Naive thymus-derived CD4-positive, alpha-beta T cell (primary cell): ENCODE measurements at regions not wholly inside any gene's neighbourhood (a gene's known extent, or its start where the extent isn't known, plus 50 kb on each side); places are given as distances from the start of the nearest gene placed in this dataset.

Experiments used
- ATAC-seq: fragments of 150-1000 bp; cut with Tn5 transposase; 2 replicates; pipeline ENCODE4 v1.10.0; 2021; ENCODE audit warnings: mild to moderate bottlenecking, moderate library complexity
- CTCF ChIA-PET: fragments of 350-600 bp; sonication (Branson Sonifier 250); formaldehyde crosslinking; loops from one replicate; lab custom pipeline; 2021; ENCODE audit warnings: antibody characterized with exemption; lab: Charles Lee
- POLR2A ChIA-PET: fragments of 350-600 bp; sonication (Branson Sonifier 250); formaldehyde crosslinking; loops from one replicate; lab custom pipeline; 2021; ENCODE audit warnings: antibody characterized with exemption, inconsistent platforms; lab: Charles Lee
- DNase-seq, 9 donors: peaks; one replicate each; pipeline versions ENCODE4 v3.0.0 to v3.0.0-alpha.2; 2020 to 2022; ENCODE audit warnings: mixed read lengths in 1 of 9
- H3K27ac ChIP-seq: one replicate; pipeline ENCODE4 v1.7.0; 2013; ENCODE audit warnings: mild to moderate bottlenecking, low read depth, low read length, moderate library complexity
- H3K27me3 ChIP-seq, 2 donors: one replicate each; pipeline ENCODE4 v1.7.0; 2013; ENCODE audit warnings: low read length in 2 of 2, mild to moderate bottlenecking in 2 of 2, moderate library complexity in 2 of 2; ENCODE audit not compliant: control insufficient read depth in 2 of 2, insufficient read depth in 2 of 2
- H3K36me3 ChIP-seq, 3 experiments: 1 replicate in 2 of 3; 2 replicates in 1 of 3; pipeline ENCODE4 v1.7.0; 2013; ENCODE audit warnings: low read length in 3 of 3, mild to moderate bottlenecking in 3 of 3, moderate library complexity in 1 of 3; ENCODE audit not compliant: insufficient read depth in 3 of 3, control insufficient read depth in 2 of 3
- H3K4me1 ChIP-seq, 2 donors: one replicate each; pipeline ENCODE4 v1.7.0; 2013; ENCODE audit warnings: low read length in 2 of 2, mild to moderate bottlenecking in 2 of 2, moderate library complexity in 1 of 2; ENCODE audit not compliant: control insufficient read depth in 2 of 2, insufficient read depth in 2 of 2
- H3K4me3 ChIP-seq: 2 replicates; pipeline ENCODE4 v1.7.0; 2013; ENCODE audit warnings: mild to moderate bottlenecking, low read length
- H3K9me3 ChIP-seq, 3 experiments: 1 replicate in 2 of 3; 2 replicates in 1 of 3; pipeline ENCODE4 v1.7.0; 2013; ENCODE audit warnings: low read length in 3 of 3; ENCODE audit not compliant: control insufficient read depth in 2 of 3
- H3K27ac Mint-ChIP-seq, 9 donors: one replicate each; pipeline ENCODE4 v1.8.0; 2020 to 2022; ENCODE audit warnings: mixed read lengths in 9 of 9, mild to moderate bottlenecking in 8 of 9, moderate library complexity in 5 of 9, inconsistent platforms in 2 of 9
- H3K27me3 Mint-ChIP-seq, 5 donors: one replicate each; pipeline ENCODE4 v1.8.0; 2021 to 2022; ENCODE audit warnings: mixed read lengths in 5 of 5, mild to moderate bottlenecking in 1 of 5
- H3K36me3 Mint-ChIP-seq, 5 donors: one replicate each; pipeline ENCODE4 v1.8.0; 2020 to 2022; ENCODE audit warnings: mixed read lengths in 5 of 5, mild to moderate bottlenecking in 3 of 5, inconsistent platforms in 1 of 5
- H3K4me1 Mint-ChIP-seq, 7 donors: one replicate each; pipeline ENCODE4 v1.8.0; 2020 to 2022; ENCODE audit warnings: mixed read lengths in 7 of 7, mild to moderate bottlenecking in 3 of 7, inconsistent platforms in 1 of 7
- H3K4me3 Mint-ChIP-seq, 10 donors: one replicate each; pipeline ENCODE4 v1.8.0; 2020 to 2022; ENCODE audit warnings: mild to moderate bottlenecking in 10 of 10, mixed read lengths in 10 of 10, moderate library complexity in 6 of 10, inconsistent platforms in 2 of 10
- H3K9me3 Mint-ChIP-seq, 11 donors: one replicate each; pipeline ENCODE4 v1.8.0; 2020 to 2022; ENCODE audit warnings: mixed read lengths in 11 of 11, mild to moderate bottlenecking in 4 of 11, inconsistent platforms in 1 of 11, moderate library complexity in 1 of 11
- intact Hi-C, 2 donors: fragments of 100-400 bp; cut with micrococcal nuclease; formaldehyde crosslinking; loops; one replicate each; pipeline ENCODE4 v1.15.1; 2023

GRCh38 chr3:162956711-162957110 lies 1460.1 kb downstream of the OTOL1 start:
- H3K27me3 Mint-ChIP-seq, result no peaks in the 10 kb centered on the region
- H3K27ac Mint-ChIP-seq, result no peak overlapping the region
- ChIA-PET POLR2A (no interaction called here), CTCF (no interaction called here)
- H3K36me3 Mint-ChIP-seq, result no peaks in the 10 kb centered on the region
- Histone ChIP-seq H3K27ac (no peak overlapping the region), H3K4me1 (no peaks in the 10 kb centered on the region), H3K4me3 (no peak overlapping the region), H3K36me3 (no peaks in the 10 kb centered on the region), H3K27me3 (no peaks in the 10 kb centered on the region), H3K9me3 (no peaks in the 10 kb centered on the region)
- intact Hi-C loops, result no loop called here
- ATAC-seq (no peak), DNase-seq (no peak)
- no peak overlapping the region for H3K4me3 Mint-ChIP-seq
- no peaks in the 10 kb centered on the region for H3K4me1 Mint-ChIP-seq
- peaks cover 0 to 24% (median 6%) of the 10 kb centered on the region in 11 donors for H3K9me3 Mint-ChIP-seq

- Histone ChIP-seq H3K36me3 (no peaks in the 10 kb centered on the region), H3K9me3 (no peaks in the 10 kb centered on the region), H3K27ac (no peak overlapping the region), H3K27me3 (no peaks in the 10 kb centered on the region), H3K4me3 (no peak overlapping the region), H3K4me1 (no peaks in the 10 kb centered on the region)
- POLR2A ChIA-PET, result no interaction called here
- CTCF ChIA-PET, result no interaction called here
- Mint-ChIP-seq H3K4me3 (no peak overlapping the region), H3K27me3 (no peaks in the 10 kb centered on the region), H3K27ac (no peak overlapping the region), H3K9me3 (peaks cover 0 to 17% (median 8%) of the 10 kb centered on the region in 11 donors), H3K4me1 (no peaks in the 10 kb centered on the region), H3K36me3 (no peaks in the 10 kb centered on the region)
- no peak for ATAC-seq
- DNase-seq, result no peak
- intact Hi-C loops, result no loop called here
Observed at GRCh38 chr3:162960269-162960668, 1463.7 kb downstream of the OTOL1 start.

- intact Hi-C loops, result no loop called here
- ATAC-seq (no peak), DNase-seq (no peak)
- no peaks in the 10 kb centered on the region for H3K4me1 ChIP-seq
- no peaks in the 10 kb centered on the region for H3K9me3 ChIP-seq
- H3K4me3 Mint-ChIP-seq, result no peak overlapping the region
- H3K27ac Mint-ChIP-seq, result no peak overlapping the region
- peaks cover 0 to 4% (median 0%) of the 10 kb centered on the region in 5 donors for H3K36me3 Mint-ChIP-seq
- ChIA-PET CTCF (no interaction called here), POLR2A (no interaction called here)
- H3K27me3 Mint-ChIP-seq, result no peaks in the 10 kb centered on the region
- H3K27ac ChIP-seq, result no peak overlapping the region
- peaks cover 0 to 31% (median 10%) of the 10 kb centered on the region in 11 donors for H3K9me3 Mint-ChIP-seq
- H3K4me1 Mint-ChIP-seq, result no peaks in the 10 kb centered on the region
- H3K4me3 ChIP-seq, result no peak overlapping the region
- no peaks in the 10 kb centered on the region for H3K36me3 ChIP-seq
- no peaks in the 10 kb centered on the region for H3K27me3 ChIP-seq
Observed at GRCh38 chr3:162970292-162970691, 1473.7 kb downstream of the OTOL1 start.

DNA sequence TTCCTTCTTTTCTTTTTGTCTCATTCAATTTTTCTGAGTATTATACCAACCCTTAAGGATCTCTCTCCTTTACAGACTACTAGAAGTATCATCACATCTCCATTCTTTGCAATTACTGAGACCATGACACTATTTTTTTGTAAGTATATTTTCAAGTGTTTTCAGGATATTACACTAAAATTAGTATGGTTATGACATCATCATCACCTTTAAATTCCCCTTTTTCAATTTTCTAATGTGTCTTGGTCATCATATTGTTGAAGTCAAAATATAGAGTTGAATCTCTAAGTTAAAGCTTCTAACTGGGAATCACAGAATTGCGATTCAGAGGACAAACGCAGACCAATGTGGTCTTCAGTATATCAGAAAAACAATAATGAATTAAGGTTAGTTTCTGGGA lies 1475.1 kb downstream of the OTOL1 start:
- Histone ChIP-seq H3K36me3 (no peaks in the 10 kb centered on the region), H3K27me3 (no peaks in the 10 kb centered on the region), H3K4me1 (no peaks in the 10 kb centered on the region), H3K9me3 (no peaks in the 10 kb centered on the region), H3K27ac (no peak overlapping the region), H3K4me3 (no peak overlapping the region)
- CTCF ChIA-PET, result no interaction called here
- ATAC-seq, result no peak
- H3K4me1 Mint-ChIP-seq, result no peaks in the 10 kb centered on the region
- H3K4me3 Mint-ChIP-seq, result no peak overlapping the region
- peaks cover 0 to 23% (median 7%) of the 10 kb centered on the region in 11 donors for H3K9me3 Mint-ChIP-seq
- no peaks in the 10 kb centered on the region for H3K27me3 Mint-ChIP-seq
- DNase-seq, result no peak
- H3K27ac Mint-ChIP-seq, result no peak overlapping the region
- POLR2A ChIA-PET, result no interaction called here
- peaks cover 0 to 2% (median 0%) of the 10 kb centered on the region in 5 donors for H3K36me3 Mint-ChIP-seq
- intact Hi-C loops, result no loop called here

DNA sequence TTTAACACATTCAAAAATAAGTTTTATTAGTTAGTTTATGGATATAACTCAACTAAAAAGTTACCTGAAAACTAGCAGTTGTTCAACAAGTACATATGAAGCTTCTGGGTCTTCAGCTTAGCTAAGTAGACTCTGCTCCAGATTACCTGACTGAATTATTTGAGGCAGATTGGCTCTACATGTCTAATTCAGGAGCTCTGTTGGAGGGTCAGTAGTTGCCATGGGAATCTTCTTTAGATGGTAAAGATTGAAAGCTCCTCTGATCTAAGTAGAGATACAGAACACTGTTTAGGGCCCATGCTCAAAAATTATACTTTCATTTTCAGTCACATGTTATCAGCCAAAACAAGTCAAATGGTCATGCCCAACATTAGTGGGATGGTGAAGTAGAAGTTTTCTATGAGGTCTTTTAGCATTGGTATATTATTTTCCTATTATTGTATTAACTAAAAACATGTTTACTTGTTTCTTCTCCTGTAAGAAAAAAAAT lies 1476.9 kb downstream of the OTOL1 start:
- H3K36me3 Mint-ChIP-seq, result no peaks in the 10 kb centered on the region
- peaks cover 0 to 13% (median 2%) of the 10 kb centered on the region in 11 donors for H3K9me3 Mint-ChIP-seq
- ChIA-PET POLR2A (no interaction called here), CTCF (no interaction called here)
- no peak overlapping the region for H3K27ac Mint-ChIP-seq
- H3K4me1 Mint-ChIP-seq, result no peaks in the 10 kb centered on the region
- H3K27me3 ChIP-seq, result no peaks in the 10 kb centered on the region
- no peaks in the 10 kb centered on the region for H3K36me3 ChIP-seq
- no peak overlapping the region for H3K4me3 ChIP-seq
- DNase-seq (no peak), ATAC-seq (no peak)
- H3K27ac ChIP-seq, result no peak overlapping the region
- H3K4me3 Mint-ChIP-seq, result no peak overlapping the region
- no peaks in the 10 kb centered on the region for H3K9me3 ChIP-seq
- intact Hi-C loops, result no loop called here
- H3K4me1 ChIP-seq, result no peaks in the 10 kb centered on the region
- no peaks in the 10 kb centered on the region for H3K27me3 Mint-ChIP-seq

GRCh38 chr3:162978136-162978535 lies 1481.5 kb downstream of the OTOL1 start:
- no peaks in the 10 kb centered on the region for H3K4me1 Mint-ChIP-seq
- H3K27me3 ChIP-seq, result no peaks in the 10 kb centered on the region
- no peaks in the 10 kb centered on the region for H3K27me3 Mint-ChIP-seq
- ChIA-PET POLR2A (no interaction called here), CTCF (no interaction called here)
- H3K27ac ChIP-seq, result no peak overlapping the region
- no peak overlapping the region for H3K27ac Mint-ChIP-seq
- H3K9me3 Mint-ChIP-seq, result peaks cover 0 to 12% (median 4%) of the 10 kb centered on the region in 11 donors
- no peaks in the 10 kb centered on the region for H3K9me3 ChIP-seq
- no peak for ATAC-seq
- intact Hi-C loops, result no loop called here
- H3K36me3 Mint-ChIP-seq, result no peaks in the 10 kb centered on the region
- DNase-seq, result no peak
- no peak overlapping the region for H3K4me3 ChIP-seq
- H3K4me1 ChIP-seq, result no peaks in the 10 kb centered on the region
- H3K4me3 Mint-ChIP-seq, result no peak overlapping the region
- no peaks in the 10 kb centered on the region for H3K36me3 ChIP-seq

DNA sequence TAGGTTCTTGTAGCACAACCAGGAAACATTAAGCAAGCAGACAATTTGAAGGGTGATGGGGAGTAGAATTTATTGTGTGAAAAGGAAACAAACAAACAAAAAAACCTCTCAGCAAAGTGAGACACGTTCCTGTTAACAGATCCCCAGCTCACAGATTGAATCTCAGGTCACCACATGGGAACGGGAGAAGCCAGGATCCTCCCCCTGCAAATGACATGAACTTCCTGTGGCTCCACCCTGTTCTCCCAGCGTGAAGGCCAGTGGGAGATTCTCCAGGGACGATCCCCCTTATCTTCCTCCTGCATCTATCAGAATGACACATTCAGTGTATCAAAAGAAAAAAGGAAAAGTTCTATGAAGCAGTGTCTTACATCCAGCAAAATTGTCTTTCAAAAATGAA lies 1488.1 kb downstream of the OTOL1 start:
- CTCF ChIA-PET, result no interaction called here
- no peaks in the 10 kb centered on the region for H3K4me1 Mint-ChIP-seq
- H3K27ac Mint-ChIP-seq, result no peak overlapping the region
- Histone ChIP-seq H3K27me3 (no peaks in the 10 kb centered on the region), H3K36me3 (no peaks in the 10 kb centered on the region), H3K27ac (no peak overlapping the region), H3K4me1 (no peaks in the 10 kb centered on the region), H3K4me3 (no peak overlapping the region), H3K9me3 (no peaks in the 10 kb centered on the region)
- peaks cover 0 to 21% (median 9%) of the 10 kb centered on the region in 11 donors for H3K9me3 Mint-ChIP-seq
- intact Hi-C loops, result no loop called here
- POLR2A ChIA-PET, result no interaction called here
- ATAC-seq (no peak), DNase-seq (no peak)
- H3K4me3 Mint-ChIP-seq, result no peak overlapping the region
- H3K27me3 Mint-ChIP-seq, result no peaks in the 10 kb centered on the region
- H3K36me3 Mint-ChIP-seq, result no peaks in the 10 kb centered on the region
